ENCODE measurements at regions not wholly inside any gene's neighbourhood (a gene's known extent, or its start where the extent isn't known, plus 50 kb on each side); places are given as distances from the start of the nearest gene placed in this dataset.

DNA sequence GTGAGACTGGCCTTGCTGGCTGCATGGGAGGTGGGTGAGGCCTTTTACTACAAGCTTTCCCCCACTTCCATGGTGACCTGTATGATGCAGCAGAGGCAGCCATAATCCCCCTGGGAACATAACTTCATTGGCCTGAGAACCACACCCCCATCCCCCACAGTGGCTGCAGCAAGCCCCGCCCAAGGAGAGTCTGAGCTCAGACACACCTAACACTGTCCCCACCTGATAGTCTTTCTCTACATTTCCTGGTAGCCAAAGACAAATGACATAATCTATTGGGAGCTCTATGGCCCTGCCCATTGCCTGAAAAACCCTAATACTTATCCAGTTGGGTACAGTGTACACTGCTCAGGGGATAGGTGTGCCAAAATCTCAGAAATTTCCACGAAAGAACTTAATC lies 62.6 kb downstream of the GLUD2 start:
- TF ChIP-seq, protein P1, sequence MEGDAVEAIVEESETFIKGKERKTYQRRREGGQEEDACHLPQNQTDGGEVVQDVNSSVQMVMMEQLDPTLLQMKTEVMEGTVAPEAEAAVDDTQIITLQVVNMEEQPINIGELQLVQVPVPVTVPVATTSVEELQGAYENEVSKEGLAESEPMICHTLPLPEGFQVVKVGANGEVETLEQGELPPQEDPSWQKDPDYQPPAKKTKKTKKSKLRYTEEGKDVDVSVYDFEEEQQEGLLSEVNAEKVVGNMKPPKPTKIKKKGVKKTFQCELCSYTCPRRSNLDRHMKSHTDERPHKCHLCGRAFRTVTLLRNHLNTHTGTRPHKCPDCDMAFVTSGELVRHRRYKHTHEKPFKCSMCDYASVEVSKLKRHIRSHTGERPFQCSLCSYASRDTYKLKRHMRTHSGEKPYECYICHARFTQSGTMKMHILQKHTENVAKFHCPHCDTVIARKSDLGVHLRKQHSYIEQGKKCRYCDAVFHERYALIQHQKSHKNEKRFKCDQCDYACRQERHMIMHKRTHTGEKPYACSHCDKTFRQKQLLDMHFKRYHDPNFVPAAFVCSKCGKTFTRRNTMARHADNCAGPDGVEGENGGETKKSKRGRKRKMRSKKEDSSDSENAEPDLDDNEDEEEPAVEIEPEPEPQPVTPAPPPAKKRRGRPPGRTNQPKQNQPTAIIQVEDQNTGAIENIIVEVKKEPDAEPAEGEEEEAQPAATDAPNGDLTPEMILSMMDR (IDR thresholded peaks at IDR 0.05) = no peak
- no peak for TF ChIP-seq POLR2A (IDR thresholded peaks at IDR 0.05)
- TF ChIP-seq POLR2AphosphoS5 (IDR thresholded peaks at IDR 0.05) = no peak

All from prostate gland (tissue), 2 donors.